ENCODE measurements at regions not wholly inside any gene's neighbourhood (a gene's known extent, or its start where the extent isn't known, plus 50 kb on each side); places are given as distances from the start of the nearest gene placed in this dataset.

DNA sequence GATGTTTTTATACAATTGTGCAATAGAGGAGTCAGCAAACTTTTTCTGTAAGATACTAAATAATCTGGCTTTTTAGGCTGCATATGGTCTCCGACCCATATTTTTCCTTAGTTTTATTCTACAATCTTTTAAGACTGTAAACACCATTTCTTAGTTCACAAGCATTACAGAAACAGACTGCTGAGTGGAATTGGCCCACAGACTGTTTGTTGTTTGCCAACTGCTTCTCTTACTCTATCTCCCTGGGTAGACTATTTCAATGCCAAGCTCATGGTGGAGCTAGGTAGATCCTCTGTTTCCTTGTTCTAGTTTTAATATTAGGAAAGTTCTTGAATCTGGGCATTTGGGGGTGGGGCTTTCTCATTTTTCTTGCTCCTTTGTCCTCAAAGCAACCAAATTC, 857.6 kb downstream of the TLE1 start:
- Histone ChIP-seq H3K4me1 (ENCODE audit: control insufficient read depth, insufficient read depth, low read length, poor library complexity, severe bottlenecking) (no peaks in the 10 kb centered on the region), H3K4me3 (ENCODE audit: low read depth, low read length) (no peak overlapping the region), H3K36me3 (ENCODE audit: control insufficient read depth, insufficient read depth, low read length) (no peaks in the 10 kb centered on the region), H3K27me3 (ENCODE audit: control insufficient read depth, insufficient read depth, low read length) (no peaks in the 10 kb centered on the region), H3K9me3 (ENCODE audit: control insufficient read depth in 2 of 2, low read length in 2 of 2) (no peaks in the 10 kb centered on the region), H3K27ac (ENCODE audit: insufficient read depth, low read length, poor library complexity, severe bottlenecking) (no peak overlapping the region)
- ATAC-seq (ENCODE audit: low read depth in 2 of 2) (no peak), DNase-seq (no peak)
- Mint-ChIP-seq H3K36me3 (no peaks in the 10 kb centered on the region), H3K27ac (no peak overlapping the region), H3K27me3 (no peaks in the 10 kb centered on the region), H3K4me3 (no peak overlapping the region), H3K4me1 (no peaks in the 10 kb centered on the region), H3K9me3 (peaks cover 0 to 41% (median 8%) of the 10 kb centered on the region in 7 donors)

DNA sequence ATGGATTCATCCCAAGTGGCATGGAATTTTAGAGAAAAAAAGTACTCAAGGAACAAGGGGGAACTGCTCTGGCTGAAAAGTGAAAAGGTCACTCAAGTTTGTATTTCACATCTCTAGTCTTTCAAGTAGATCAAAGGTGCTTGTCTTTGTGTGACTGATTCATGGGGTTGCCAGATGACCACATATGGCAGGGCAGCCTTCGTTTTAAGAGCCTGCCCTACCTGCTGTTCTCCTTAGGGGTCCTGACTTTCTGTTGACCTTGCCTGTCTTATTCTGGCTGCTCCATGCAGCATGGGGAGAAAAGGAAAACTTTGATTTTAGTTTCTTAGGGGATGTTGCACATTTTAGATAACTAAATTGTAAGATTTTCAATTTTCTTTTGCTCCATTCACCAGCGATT, 877.7 kb downstream of the TLE1 start:
- Histone ChIP-seq H3K9me3 (ENCODE audit: control insufficient read depth in 2 of 2, low read length in 2 of 2) (no peaks in the 10 kb centered on the region), H3K4me3 (ENCODE audit: low read depth, low read length) (no peak overlapping the region), H3K27me3 (ENCODE audit: control insufficient read depth, insufficient read depth, low read length) (no peaks in the 10 kb centered on the region), H3K4me1 (ENCODE audit: control insufficient read depth, insufficient read depth, low read length, poor library complexity, severe bottlenecking) (no peaks in the 10 kb centered on the region), H3K27ac (ENCODE audit: insufficient read depth, low read length, poor library complexity, severe bottlenecking) (no peak overlapping the region), H3K36me3 (ENCODE audit: control insufficient read depth, insufficient read depth, low read length) (no peaks in the 10 kb centered on the region)
- H3K36me3 Mint-ChIP-seq = no peaks in the 10 kb centered on the region
- H3K27ac Mint-ChIP-seq = no peak overlapping the region
- H3K4me3 Mint-ChIP-seq = no peak overlapping the region
- peaks cover 0 to 8% (median 2%) of the 10 kb centered on the region in 7 donors for H3K9me3 Mint-ChIP-seq
- no peaks in the 10 kb centered on the region for H3K27me3 Mint-ChIP-seq
- ATAC-seq (ENCODE audit: low read depth in 2 of 2) = no peak
- no peaks in the 10 kb centered on the region for H3K4me1 Mint-ChIP-seq
- no peak for DNase-seq

DNA sequence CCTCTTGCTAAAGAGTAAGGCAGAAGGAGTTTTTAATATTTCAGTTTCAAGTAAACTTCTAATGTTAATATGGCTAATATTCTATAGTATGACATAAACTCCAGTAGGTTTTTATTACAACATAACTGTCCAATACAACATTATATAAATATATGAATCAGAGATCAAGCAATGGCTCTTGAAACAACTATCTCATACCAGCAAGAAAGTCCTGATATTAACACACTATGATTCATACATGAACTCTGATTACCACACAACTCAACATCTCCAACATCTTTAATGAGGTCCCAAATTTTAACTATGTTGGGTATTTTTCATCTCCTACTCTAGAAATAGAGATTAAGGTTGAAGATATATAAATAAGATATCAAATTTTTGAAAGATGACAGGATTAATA, 878.3 kb downstream of the TLE1 start:
- H3K9me3 Mint-ChIP-seq = peaks cover 0 to 8% (median 2%) of the 10 kb centered on the region in 7 donors
- H3K36me3 Mint-ChIP-seq = no peaks in the 10 kb centered on the region
- Histone ChIP-seq H3K27ac (ENCODE audit: insufficient read depth, low read length, poor library complexity, severe bottlenecking) (no peak overlapping the region), H3K4me1 (ENCODE audit: control insufficient read depth, insufficient read depth, low read length, poor library complexity, severe bottlenecking) (no peaks in the 10 kb centered on the region), H3K27me3 (ENCODE audit: control insufficient read depth, insufficient read depth, low read length) (no peaks in the 10 kb centered on the region), H3K4me3 (ENCODE audit: low read depth, low read length) (no peak overlapping the region), H3K36me3 (ENCODE audit: control insufficient read depth, insufficient read depth, low read length) (no peaks in the 10 kb centered on the region), H3K9me3 (ENCODE audit: control insufficient read depth in 2 of 2, low read length in 2 of 2) (no peaks in the 10 kb centered on the region)
- H3K4me3 Mint-ChIP-seq = no peak overlapping the region
- DNase-seq (no peak), ATAC-seq (ENCODE audit: low read depth in 2 of 2) (no peak)
- no peak overlapping the region for H3K27ac Mint-ChIP-seq
- no peaks in the 10 kb centered on the region for H3K4me1 Mint-ChIP-seq
- H3K27me3 Mint-ChIP-seq = no peaks in the 10 kb centered on the region

DNA sequence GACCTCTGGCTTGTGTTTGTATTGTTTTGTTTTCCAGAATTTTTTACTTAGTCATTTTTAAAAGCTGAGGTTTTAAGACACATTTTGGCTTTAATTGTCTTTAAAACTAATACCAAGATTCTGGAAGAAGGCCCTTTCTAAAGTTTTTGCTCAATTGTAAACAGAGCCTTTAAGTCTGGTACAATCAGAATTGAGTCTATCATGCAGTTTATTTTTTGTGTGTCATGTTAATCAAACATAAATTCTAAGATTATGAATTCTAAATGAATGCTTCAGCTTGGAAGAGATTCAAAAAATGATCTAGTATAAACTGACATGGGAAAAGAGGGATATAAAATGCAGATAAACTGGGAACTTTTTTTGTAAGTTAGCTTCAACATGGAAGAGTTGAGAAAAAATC, 882.7 kb downstream of the TLE1 start:
- no peaks in the 10 kb centered on the region for H3K4me1 Mint-ChIP-seq
- H3K36me3 Mint-ChIP-seq = no peaks in the 10 kb centered on the region
- H3K27ac ChIP-seq (ENCODE audit: insufficient read depth, low read length, poor library complexity, severe bottlenecking) = no peak overlapping the region
- ATAC-seq (ENCODE audit: low read depth in 2 of 2) = no peak
- no peak for DNase-seq
- no peaks in the 10 kb centered on the region for H3K4me1 ChIP-seq (ENCODE audit: control insufficient read depth, insufficient read depth, low read length, poor library complexity, severe bottlenecking)
- H3K9me3 Mint-ChIP-seq = peaks cover 0 to 12% (median 3%) of the 10 kb centered on the region in 7 donors
- H3K9me3 ChIP-seq (ENCODE audit: control insufficient read depth in 2 of 2, low read length in 2 of 2) = no peaks in the 10 kb centered on the region
- H3K27ac Mint-ChIP-seq = no peak overlapping the region
- H3K4me3 ChIP-seq (ENCODE audit: low read depth, low read length) = no peak overlapping the region
- H3K27me3 Mint-ChIP-seq = no peaks in the 10 kb centered on the region
- H3K4me3 Mint-ChIP-seq = no peak overlapping the region
- H3K36me3 ChIP-seq (ENCODE audit: control insufficient read depth, insufficient read depth, low read length) = no peaks in the 10 kb centered on the region
- no peaks in the 10 kb centered on the region for H3K27me3 ChIP-seq (ENCODE audit: control insufficient read depth, insufficient read depth, low read length)

DNA sequence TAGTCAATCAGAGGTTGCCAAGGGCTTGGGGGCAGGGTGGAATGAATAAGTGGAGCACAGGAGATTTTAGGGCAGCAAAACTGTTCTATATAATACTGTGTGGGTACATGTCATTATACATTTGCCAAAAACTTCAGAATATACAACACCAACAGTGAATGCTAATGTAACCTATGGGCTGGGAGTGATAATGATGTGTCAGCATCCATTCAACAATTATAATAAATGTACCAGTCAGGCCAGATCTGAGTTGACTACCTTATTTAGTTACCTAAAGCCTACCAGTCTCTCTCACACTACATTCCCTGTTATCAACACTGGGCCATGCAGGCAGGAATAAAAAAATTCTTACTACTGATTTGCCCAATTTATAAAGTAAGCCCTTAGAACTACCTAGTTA, 884.5 kb downstream of the TLE1 start:
- H3K36me3 Mint-ChIP-seq = no peaks in the 10 kb centered on the region
- Histone ChIP-seq H3K9me3 (ENCODE audit: control insufficient read depth in 2 of 2, low read length in 2 of 2) (no peaks in the 10 kb centered on the region), H3K36me3 (ENCODE audit: control insufficient read depth, insufficient read depth, low read length) (no peaks in the 10 kb centered on the region), H3K4me3 (ENCODE audit: low read depth, low read length) (no peak overlapping the region), H3K4me1 (ENCODE audit: control insufficient read depth, insufficient read depth, low read length, poor library complexity, severe bottlenecking) (no peaks in the 10 kb centered on the region), H3K27me3 (ENCODE audit: control insufficient read depth, insufficient read depth, low read length) (no peaks in the 10 kb centered on the region), H3K27ac (ENCODE audit: insufficient read depth, low read length, poor library complexity, severe bottlenecking) (no peak overlapping the region)
- no peaks in the 10 kb centered on the region for H3K4me1 Mint-ChIP-seq
- no peaks in the 10 kb centered on the region for H3K27me3 Mint-ChIP-seq
- no peak overlapping the region for H3K4me3 Mint-ChIP-seq
- no peak for ATAC-seq (ENCODE audit: low read depth in 2 of 2)
- peaks cover 0 to 12% (median 8%) of the 10 kb centered on the region in 7 donors for H3K9me3 Mint-ChIP-seq
- H3K27ac Mint-ChIP-seq = no peak overlapping the region
- DNase-seq = no peak

DNA sequence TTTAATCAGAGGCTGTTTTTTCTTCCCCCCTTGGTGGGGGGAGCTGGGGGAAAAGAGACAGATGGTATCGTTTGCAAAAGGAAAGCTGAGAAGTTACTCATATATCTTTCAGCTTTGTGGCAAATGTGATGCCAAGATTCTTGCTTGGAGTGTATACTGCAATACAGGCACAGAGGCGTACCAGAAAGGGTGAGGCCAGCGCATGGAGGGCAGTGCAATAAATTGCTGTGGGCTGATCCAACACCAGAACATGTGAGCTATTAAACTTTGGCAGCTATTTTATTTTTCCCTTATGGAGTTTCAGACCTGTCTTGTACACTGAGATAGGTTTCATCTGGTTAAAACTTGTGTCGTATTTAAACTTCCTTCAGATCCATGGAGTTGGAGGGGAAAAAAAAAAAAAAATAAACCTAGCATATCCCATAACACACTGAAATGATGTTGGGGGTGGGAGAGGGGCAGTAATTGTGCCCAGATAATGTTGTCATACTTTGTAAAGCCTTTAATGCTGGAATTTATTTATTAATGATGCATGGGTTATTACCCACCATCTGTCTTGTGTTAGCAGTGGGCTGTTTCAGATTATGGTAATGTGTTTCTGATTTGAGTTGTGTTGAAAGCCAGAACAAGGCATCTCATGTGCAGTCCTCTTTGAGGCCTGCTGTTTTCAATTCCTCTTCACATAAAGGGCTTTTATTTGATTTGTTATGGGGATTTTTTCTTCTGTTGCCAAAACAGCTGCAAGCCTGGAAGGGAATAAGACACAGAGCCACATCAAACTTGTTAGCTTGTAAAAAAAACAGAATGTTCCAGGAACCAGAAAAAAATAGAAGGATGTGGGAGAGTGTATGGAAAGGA, 891.3 kb downstream of the TLE1 start:
- Mint-ChIP-seq H3K27me3 (no peaks in the 10 kb centered on the region), H3K9me3 (peaks cover 0 to 12% (median 5%) of the 10 kb centered on the region in 7 donors), H3K27ac (no peak overlapping the region), H3K4me1 (no peaks in the 10 kb centered on the region), H3K4me3 (no peak overlapping the region), H3K36me3 (no peaks in the 10 kb centered on the region)
- Histone ChIP-seq H3K4me3 (ENCODE audit: low read depth, low read length) (no peak overlapping the region), H3K36me3 (ENCODE audit: control insufficient read depth, insufficient read depth, low read length) (no peaks in the 10 kb centered on the region), H3K4me1 (ENCODE audit: control insufficient read depth, insufficient read depth, low read length, poor library complexity, severe bottlenecking) (no peaks in the 10 kb centered on the region), H3K27me3 (ENCODE audit: control insufficient read depth, insufficient read depth, low read length) (no peaks in the 10 kb centered on the region), H3K9me3 (ENCODE audit: control insufficient read depth in 2 of 2, low read length in 2 of 2) (peaks cover 0 to 4% of the 10 kb centered on the region in 2 experiments), H3K27ac (ENCODE audit: insufficient read depth, low read length, poor library complexity, severe bottlenecking) (no peak overlapping the region)
- no peak for DNase-seq
- ATAC-seq (ENCODE audit: low read depth in 2 of 2) = no peak

DNA sequence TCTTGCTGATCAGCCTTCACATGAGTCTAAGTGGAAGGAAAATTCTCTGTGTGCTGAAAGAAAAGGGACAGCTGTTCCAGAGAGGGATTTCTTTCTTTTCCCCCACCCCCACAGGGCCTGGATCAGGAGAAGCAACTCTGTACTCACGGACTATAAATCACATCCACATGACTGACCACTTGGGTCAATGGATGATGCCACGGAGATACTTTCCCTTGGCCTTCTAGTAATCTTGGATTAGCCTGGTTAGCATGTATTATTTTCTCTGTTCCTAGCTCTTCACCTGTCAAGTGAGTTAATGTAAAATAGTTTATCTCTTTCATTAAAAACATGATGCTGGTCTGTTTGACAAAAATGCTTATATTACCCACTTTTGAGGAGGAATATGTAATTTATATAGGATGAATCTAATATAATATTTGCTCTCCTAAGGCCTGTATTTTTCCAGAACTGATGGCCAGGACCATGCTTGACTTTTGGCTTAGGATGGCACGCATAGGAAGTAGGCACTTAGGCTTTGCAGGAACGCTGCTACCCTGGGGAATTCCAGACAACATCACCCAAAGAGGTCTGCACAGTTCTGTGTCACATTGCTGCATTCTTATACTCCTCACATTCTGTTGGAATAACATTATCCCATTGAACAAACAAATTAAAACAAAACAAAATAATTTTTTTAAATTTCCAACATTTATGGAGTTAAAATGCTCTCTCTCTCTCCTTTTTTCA, 892.1 kb downstream of the TLE1 start:
- Mint-ChIP-seq H3K27me3 (no peaks in the 10 kb centered on the region), H3K36me3 (no peaks in the 10 kb centered on the region), H3K9me3 (peaks cover 0 to 12% (median 5%) of the 10 kb centered on the region in 7 donors), H3K4me3 (no peak overlapping the region), H3K4me1 (no peaks in the 10 kb centered on the region), H3K27ac (no peak overlapping the region)
- H3K4me1 ChIP-seq (ENCODE audit: control insufficient read depth, insufficient read depth, low read length, poor library complexity, severe bottlenecking) = no peaks in the 10 kb centered on the region
- no peak overlapping the region for H3K4me3 ChIP-seq (ENCODE audit: low read depth, low read length)
- no peak overlapping the region for H3K27ac ChIP-seq (ENCODE audit: insufficient read depth, low read length, poor library complexity, severe bottlenecking)
- no peaks in the 10 kb centered on the region for H3K27me3 ChIP-seq (ENCODE audit: control insufficient read depth, insufficient read depth, low read length)
- no peaks in the 10 kb centered on the region for H3K36me3 ChIP-seq (ENCODE audit: control insufficient read depth, insufficient read depth, low read length)
- H3K9me3 ChIP-seq (ENCODE audit: control insufficient read depth in 2 of 2, low read length in 2 of 2) = peaks cover 0 to 4% of the 10 kb centered on the region in 2 experiments
- DNase-seq (no peak), ATAC-seq (ENCODE audit: low read depth in 2 of 2) (no peak)

Data from CD4-positive, CD25-positive, alpha-beta regulatory T cell (primary cell).